ENCODE measurements at regions not wholly inside any gene's neighbourhood (a gene's known extent, or its start where the extent isn't known, plus 50 kb on each side); places are given as distances from the start of the nearest gene placed in this dataset.

GRCh38 chr13:70694996-70695715 is 586.9 kb upstream of the KLHL1 start:
- no peak overlapping the region for H3K4me3 ChIP-seq (ENCODE audit: low read depth, low read length)
- in situ Hi-C loops (cut with HindIII; ENCODE audit: low sequenced_read_pairs) = no loop called here
- DNase-seq (ENCODE audit: low read depth) = no peak
- TF ChIP-seq CTCF (IDR thresholded peaks at IDR 0.05; ENCODE audit: low read depth, low read length, missing control alignments) = no peak

- no peak overlapping the region for H3K4me3 ChIP-seq (ENCODE audit: low read depth, low read length)
- TF ChIP-seq CTCF (IDR thresholded peaks at IDR 0.05; ENCODE audit: low read depth, low read length, missing control alignments) = no peak
- in situ Hi-C loops (cut with HindIII; ENCODE audit: low sequenced_read_pairs) = no loop called here
- DNase-seq (ENCODE audit: low read depth) = no peak
These were observed 560.7 kb upstream of the KLHL1 start for GRCh38 chr13:70668983-70669382.

GRCh38 chr13:70668293-70668692 is 560.0 kb upstream of the KLHL1 start:
- DNase-seq (ENCODE audit: low read depth) = no peak
- in situ Hi-C loops (cut with HindIII; ENCODE audit: low sequenced_read_pairs) = no loop called here

GRCh38 chr13:70666883-70667556 is 558.8 kb upstream of the KLHL1 start:
- in situ Hi-C loops (cut with HindIII; ENCODE audit: low sequenced_read_pairs) = no loop called here
- DNase-seq (ENCODE audit: low read depth) = no peak
- H3K4me3 ChIP-seq (ENCODE audit: low read depth, low read length) = no peak overlapping the region
- no peak for TF ChIP-seq CTCF (IDR thresholded peaks at IDR 0.05; ENCODE audit: low read depth, low read length, missing control alignments)

More at GRCh38 chr13:70668293-70668692, 560.0 kb upstream of the KLHL1 start:
- no peak overlapping the region for H3K4me3 ChIP-seq (ENCODE audit: low read depth, low read length)
- no peak for TF ChIP-seq CTCF (IDR thresholded peaks at IDR 0.05; ENCODE audit: low read depth, low read length, missing control alignments)

GRCh38 chr13:70662231-70662940 is 554.1 kb upstream of the KLHL1 start:
- TF ChIP-seq CTCF (IDR thresholded peaks at IDR 0.05; ENCODE audit: low read depth, low read length, missing control alignments) = no peak
- H3K4me3 ChIP-seq (ENCODE audit: low read depth, low read length) = no peak overlapping the region
- in situ Hi-C loops (cut with HindIII; ENCODE audit: low sequenced_read_pairs) = no loop called here
- DNase-seq (ENCODE audit: low read depth) = no peak

- TF ChIP-seq CTCF (IDR thresholded peaks at IDR 0.05; ENCODE audit: low read depth, low read length, missing control alignments) = no peak
- H3K4me3 ChIP-seq (ENCODE audit: low read depth, low read length) = no peak overlapping the region
- in situ Hi-C loops (cut with HindIII; ENCODE audit: low sequenced_read_pairs) = no loop called here
- no peak for DNase-seq (ENCODE audit: low read depth)
These were observed 535.8 kb upstream of the KLHL1 start for GRCh38 chr13:70644052-70644451.

All from astrocyte of the cerebellum (primary cell).